ENCODE measurements at regions not wholly inside any gene's neighbourhood (a gene's known extent, or its start where the extent isn't known, plus 50 kb on each side); places are given as distances from the start of the nearest gene placed in this dataset.

DNA sequence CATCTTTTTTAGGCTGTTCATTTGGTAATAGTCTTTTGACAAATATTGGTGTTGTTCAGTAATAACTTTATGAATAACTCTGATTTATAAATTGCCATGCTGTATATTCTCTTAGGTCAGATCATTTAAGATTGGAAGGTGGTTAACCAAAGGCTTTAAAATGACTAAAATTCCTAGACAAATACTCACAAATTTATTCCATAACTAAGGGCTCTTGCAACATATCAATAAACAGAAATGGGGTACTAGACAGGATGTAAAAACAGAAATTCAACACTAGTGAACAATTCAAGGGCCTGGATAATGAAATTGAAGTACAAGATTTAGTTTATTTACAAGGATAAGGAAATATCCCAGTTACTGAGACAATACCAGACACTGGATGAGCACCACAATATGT lies 328.6 kb downstream of the PCDH19 start:
- TF ChIP-seq, protein P1, sequence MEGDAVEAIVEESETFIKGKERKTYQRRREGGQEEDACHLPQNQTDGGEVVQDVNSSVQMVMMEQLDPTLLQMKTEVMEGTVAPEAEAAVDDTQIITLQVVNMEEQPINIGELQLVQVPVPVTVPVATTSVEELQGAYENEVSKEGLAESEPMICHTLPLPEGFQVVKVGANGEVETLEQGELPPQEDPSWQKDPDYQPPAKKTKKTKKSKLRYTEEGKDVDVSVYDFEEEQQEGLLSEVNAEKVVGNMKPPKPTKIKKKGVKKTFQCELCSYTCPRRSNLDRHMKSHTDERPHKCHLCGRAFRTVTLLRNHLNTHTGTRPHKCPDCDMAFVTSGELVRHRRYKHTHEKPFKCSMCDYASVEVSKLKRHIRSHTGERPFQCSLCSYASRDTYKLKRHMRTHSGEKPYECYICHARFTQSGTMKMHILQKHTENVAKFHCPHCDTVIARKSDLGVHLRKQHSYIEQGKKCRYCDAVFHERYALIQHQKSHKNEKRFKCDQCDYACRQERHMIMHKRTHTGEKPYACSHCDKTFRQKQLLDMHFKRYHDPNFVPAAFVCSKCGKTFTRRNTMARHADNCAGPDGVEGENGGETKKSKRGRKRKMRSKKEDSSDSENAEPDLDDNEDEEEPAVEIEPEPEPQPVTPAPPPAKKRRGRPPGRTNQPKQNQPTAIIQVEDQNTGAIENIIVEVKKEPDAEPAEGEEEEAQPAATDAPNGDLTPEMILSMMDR (IDR thresholded peaks at IDR 0.05) = no peak
- no peak for TF ChIP-seq POLR2A (IDR thresholded peaks at IDR 0.05)
